ENCODE measurements at regions not wholly inside any gene's neighbourhood (a gene's known extent, or its start where the extent isn't known, plus 50 kb on each side); places are given as distances from the start of the nearest gene placed in this dataset.

DNA sequence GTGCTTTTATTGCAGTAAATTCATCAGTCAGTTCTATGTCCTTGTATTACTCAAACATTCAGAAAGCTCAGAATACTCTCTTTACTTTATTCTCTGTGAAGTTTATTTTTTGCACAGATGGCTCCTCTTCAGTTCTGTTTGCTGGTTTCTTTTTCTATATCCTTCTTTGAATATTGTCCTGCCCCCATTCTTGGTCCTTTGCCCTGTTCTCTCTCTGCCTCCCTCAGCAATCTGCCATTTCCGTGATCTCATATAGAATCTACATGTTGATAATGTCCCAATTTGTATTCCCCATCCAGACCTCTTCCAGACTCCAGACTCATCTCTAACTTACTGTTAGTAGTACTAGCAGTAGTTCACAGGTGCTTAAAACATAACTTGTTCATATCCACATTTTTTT, 102.6 kb downstream of the HNMT start:
- Histone ChIP-seq H3K4me2 (no peak overlapping the region), H3K9me2 (ENCODE audit: insufficient read depth) (no peaks in the 10 kb centered on the region), H3K27ac (ENCODE audit: low read depth) (no peak overlapping the region), H3K4me1 (ENCODE audit: insufficient read depth) (no peaks in the 10 kb centered on the region), H3K27me3 (ENCODE audit: insufficient read depth) (peaks cover 45% of the 10 kb centered on the region), H3K36me3 (ENCODE audit: insufficient read depth) (no peaks in the 10 kb centered on the region), H3F3A (replicated peaks; ENCODE audit: low read depth) (no peaks in the 10 kb centered on the region), H4K20me1 (replicated peaks; ENCODE audit: insufficient read depth) (no peaks in the 10 kb centered on the region; the same call in 1 of the 2 replicates), H2AFZ (no peak overlapping the region), H3K79me2 (replicated peaks; ENCODE audit: insufficient read depth) (no peaks in the 10 kb centered on the region), H3K4me3 (no peak overlapping the region)
- TF ChIP-seq CREB1 (CRISPR knock-in tag; IDR thresholded peaks at IDR 0.05; ENCODE audit: low read depth) = no peak
- no peak for TF ChIP-seq JUNB (IDR thresholded peaks at IDR 0.05; ENCODE audit: unreplicated experiment)
- TF ChIP-seq, protein P1, sequence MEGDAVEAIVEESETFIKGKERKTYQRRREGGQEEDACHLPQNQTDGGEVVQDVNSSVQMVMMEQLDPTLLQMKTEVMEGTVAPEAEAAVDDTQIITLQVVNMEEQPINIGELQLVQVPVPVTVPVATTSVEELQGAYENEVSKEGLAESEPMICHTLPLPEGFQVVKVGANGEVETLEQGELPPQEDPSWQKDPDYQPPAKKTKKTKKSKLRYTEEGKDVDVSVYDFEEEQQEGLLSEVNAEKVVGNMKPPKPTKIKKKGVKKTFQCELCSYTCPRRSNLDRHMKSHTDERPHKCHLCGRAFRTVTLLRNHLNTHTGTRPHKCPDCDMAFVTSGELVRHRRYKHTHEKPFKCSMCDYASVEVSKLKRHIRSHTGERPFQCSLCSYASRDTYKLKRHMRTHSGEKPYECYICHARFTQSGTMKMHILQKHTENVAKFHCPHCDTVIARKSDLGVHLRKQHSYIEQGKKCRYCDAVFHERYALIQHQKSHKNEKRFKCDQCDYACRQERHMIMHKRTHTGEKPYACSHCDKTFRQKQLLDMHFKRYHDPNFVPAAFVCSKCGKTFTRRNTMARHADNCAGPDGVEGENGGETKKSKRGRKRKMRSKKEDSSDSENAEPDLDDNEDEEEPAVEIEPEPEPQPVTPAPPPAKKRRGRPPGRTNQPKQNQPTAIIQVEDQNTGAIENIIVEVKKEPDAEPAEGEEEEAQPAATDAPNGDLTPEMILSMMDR (conservative IDR thresholded peaks at IDR 0.05; ENCODE audit: low read depth in 2 of 2) = no peak
- no peak for TF ChIP-seq STAT1 (IDR thresholded peaks at IDR 0.05; ENCODE audit: unreplicated experiment)
- TF ChIP-seq NANOG (IDR thresholded peaks at IDR 0.05; ENCODE audit: borderline replicate concordance) = no peak
- no peak for TF ChIP-seq ZNF331 (CRISPR knock-in tag; IDR thresholded peaks at IDR 0.05; ENCODE audit: low read depth)
- TF ChIP-seq POLR2AphosphoS5 (IDR thresholded peaks at IDR 0.05; ENCODE audit: low read depth) = no peak
- no peak for TF ChIP-seq EZH2 (IDR thresholded peaks at IDR 0.05; ENCODE audit: low read depth, unreplicated experiment)
- no peak for TF ChIP-seq EZH2phosphoT487 (IDR thresholded peaks at IDR 0.05; ENCODE audit: unreplicated experiment)
- TF ChIP-seq, protein P2, sequence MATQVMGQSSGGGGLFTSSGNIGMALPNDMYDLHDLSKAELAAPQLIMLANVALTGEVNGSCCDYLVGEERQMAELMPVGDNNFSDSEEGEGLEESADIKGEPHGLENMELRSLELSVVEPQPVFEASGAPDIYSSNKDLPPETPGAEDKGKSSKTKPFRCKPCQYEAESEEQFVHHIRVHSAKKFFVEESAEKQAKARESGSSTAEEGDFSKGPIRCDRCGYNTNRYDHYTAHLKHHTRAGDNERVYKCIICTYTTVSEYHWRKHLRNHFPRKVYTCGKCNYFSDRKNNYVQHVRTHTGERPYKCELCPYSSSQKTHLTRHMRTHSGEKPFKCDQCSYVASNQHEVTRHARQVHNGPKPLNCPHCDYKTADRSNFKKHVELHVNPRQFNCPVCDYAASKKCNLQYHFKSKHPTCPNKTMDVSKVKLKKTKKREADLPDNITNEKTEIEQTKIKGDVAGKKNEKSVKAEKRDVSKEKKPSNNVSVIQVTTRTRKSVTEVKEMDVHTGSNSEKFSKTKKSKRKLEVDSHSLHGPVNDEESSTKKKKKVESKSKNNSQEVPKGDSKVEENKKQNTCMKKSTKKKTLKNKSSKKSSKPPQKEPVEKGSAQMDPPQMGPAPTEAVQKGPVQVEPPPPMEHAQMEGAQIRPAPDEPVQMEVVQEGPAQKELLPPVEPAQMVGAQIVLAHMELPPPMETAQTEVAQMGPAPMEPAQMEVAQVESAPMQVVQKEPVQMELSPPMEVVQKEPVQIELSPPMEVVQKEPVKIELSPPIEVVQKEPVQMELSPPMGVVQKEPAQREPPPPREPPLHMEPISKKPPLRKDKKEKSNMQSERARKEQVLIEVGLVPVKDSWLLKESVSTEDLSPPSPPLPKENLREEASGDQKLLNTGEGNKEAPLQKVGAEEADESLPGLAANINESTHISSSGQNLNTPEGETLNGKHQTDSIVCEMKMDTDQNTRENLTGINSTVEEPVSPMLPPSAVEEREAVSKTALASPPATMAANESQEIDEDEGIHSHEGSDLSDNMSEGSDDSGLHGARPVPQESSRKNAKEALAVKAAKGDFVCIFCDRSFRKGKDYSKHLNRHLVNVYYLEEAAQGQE (IDR thresholded peaks at IDR 0.05; ENCODE audit: unreplicated experiment) = no peak
- TF ChIP-seq, protein P3, sequence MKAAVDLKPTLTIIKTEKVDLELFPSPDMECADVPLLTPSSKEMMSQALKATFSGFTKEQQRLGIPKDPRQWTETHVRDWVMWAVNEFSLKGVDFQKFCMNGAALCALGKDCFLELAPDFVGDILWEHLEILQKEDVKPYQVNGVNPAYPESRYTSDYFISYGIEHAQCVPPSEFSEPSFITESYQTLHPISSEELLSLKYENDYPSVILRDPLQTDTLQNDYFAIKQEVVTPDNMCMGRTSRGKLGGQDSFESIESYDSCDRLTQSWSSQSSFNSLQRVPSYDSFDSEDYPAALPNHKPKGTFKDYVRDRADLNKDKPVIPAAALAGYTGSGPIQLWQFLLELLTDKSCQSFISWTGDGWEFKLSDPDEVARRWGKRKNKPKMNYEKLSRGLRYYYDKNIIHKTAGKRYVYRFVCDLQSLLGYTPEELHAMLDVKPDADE (IDR thresholded peaks at IDR 0.05) = no peak
- TF ChIP-seq, protein P4, sequence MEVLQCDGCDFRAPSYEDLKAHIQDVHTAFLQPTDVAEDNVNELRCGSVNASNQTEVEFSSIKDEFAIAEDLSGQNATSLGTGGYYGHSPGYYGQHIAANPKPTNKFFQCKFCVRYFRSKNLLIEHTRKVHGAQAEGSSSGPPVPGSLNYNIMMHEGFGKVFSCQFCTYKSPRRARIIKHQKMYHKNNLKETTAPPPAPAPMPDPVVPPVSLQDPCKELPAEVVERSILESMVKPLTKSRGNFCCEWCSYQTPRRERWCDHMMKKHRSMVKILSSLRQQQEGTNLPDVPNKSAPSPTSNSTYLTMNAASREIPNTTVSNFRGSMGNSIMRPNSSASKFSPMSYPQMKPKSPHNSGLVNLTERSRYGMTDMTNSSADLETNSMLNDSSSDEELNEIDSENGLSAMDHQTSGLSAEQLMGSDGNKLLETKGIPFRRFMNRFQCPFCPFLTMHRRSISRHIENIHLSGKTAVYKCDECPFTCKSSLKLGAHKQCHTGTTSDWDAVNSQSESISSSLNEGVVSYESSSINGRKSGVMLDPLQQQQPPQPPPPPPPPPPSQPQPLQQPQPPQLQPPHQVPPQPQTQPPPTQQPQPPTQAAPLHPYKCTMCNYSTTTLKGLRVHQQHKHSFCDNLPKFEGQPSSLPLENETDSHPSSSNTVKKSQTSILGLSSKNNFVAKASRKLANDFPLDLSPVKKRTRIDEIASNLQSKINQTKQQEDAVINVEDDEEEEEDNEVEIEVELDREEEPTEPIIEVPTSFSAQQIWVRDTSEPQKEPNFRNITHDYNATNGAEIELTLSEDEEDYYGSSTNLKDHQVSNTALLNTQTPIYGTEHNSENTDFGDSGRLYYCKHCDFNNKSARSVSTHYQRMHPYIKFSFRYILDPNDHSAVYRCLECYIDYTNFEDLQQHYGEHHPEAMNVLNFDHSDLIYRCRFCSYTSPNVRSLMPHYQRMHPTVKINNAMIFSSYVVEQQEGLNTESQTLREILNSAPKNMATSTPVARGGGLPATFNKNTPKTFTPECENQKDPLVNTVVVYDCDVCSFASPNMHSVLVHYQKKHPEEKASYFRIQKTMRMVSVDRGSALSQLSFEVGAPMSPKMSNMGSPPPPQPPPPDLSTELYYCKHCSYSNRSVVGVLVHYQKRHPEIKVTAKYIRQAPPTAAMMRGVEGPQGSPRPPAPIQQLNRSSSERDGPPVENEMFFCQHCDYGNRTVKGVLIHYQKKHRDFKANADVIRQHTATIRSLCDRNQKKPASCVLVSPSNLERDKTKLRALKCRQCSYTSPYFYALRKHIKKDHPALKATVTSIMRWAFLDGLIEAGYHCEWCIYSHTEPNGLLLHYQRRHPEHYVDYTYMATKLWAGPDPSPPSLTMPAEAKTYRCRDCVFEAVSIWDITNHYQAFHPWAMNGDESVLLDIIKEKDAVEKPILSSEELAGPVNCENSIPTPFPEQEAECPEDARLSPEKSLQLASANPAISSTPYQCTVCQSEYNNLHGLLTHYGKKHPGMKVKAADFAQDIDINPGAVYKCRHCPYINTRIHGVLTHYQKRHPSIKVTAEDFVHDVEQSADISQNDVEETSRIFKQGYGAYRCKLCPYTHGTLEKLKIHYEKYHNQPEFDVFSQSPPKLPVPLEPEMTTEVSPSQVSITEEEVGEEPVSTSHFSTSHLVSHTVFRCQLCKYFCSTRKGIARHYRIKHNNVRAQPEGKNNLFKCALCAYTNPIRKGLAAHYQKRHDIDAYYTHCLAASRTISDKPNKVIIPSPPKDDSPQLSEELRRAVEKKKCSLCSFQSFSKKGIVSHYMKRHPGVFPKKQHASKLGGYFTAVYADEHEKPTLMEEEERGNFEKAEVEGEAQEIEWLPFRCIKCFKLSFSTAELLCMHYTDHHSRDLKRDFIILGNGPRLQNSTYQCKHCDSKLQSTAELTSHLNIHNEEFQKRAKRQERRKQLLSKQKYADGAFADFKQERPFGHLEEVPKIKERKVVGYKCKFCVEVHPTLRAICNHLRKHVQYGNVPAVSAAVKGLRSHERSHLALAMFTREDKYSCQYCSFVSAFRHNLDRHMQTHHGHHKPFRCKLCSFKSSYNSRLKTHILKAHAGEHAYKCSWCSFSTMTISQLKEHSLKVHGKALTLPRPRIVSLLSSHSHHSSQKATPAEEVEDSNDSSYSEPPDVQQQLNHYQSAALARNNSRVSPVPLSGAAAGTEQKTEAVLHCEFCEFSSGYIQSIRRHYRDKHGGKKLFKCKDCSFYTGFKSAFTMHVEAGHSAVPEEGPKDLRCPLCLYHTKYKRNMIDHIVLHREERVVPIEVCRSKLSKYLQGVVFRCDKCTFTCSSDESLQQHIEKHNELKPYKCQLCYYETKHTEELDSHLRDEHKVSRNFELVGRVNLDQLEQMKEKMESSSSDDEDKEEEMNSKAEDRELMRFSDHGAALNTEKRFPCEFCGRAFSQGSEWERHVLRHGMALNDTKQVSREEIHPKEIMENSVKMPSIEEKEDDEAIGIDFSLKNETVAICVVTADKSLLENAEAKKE (CRISPR knock-in tag; IDR thresholded peaks at IDR 0.05) = no peak
- TF ChIP-seq ZNF114 (CRISPR knock-in tag; IDR thresholded peaks at IDR 0.05) = no peak
- Mint-ChIP-seq H3K27me3 (ENCODE audit: insufficient read depth, low read depth, poor library complexity) (peaks cover 7% of the 10 kb centered on the region), H3K4me1 (no peaks in the 10 kb centered on the region; the same call in 2 of the 3 replicates), H3K36me3 (ENCODE audit: low read depth) (no peaks in the 10 kb centered on the region), H3K9me3 (0 out of 3 replicates have a peak, but pooled peaks cover 4% of the 10 kb centered on the region), H3K4me3 (no peak overlapping the region), H3K27ac (no peak overlapping the region)
- ATAC-seq = no peak
- DNase-seq (ENCODE audit: low spot score) = no peak

All from GM23338 (cell line).